Muscle of leg (tissue), 3 donors: ENCODE measurements at regions not wholly inside any gene's neighbourhood (a gene's known extent, or its start where the extent isn't known, plus 50 kb on each side); places are given as distances from the start of the nearest gene placed in this dataset.
A peak's percentile ranks its signal among the peaks of the same experiment; 100 is the strongest.

Experiments used
- DNase-seq: peaks from one replicate; pipeline ENCODE4 v3.0.0; 2013
- H3K27ac ChIP-seq: one replicate; pipeline ENCODE4 v1.5.1; 2013; ENCODE audit warnings: mild to moderate bottlenecking, low read length, control low read depth
- H3K27me3 ChIP-seq: one replicate; pipeline ENCODE4 v1.6.1; 2013; ENCODE audit warnings: low read length; ENCODE audit not compliant: control insufficient read depth, insufficient read depth
- H3K36me3 ChIP-seq: one replicate; pipeline ENCODE4 v1.6.1; 2013; ENCODE audit warnings: low read length; ENCODE audit not compliant: control insufficient read depth, insufficient read depth
- H3K4me1 ChIP-seq: one replicate; pipeline ENCODE4 v1.6.1; 2013; ENCODE audit warnings: low read length; ENCODE audit not compliant: control insufficient read depth, insufficient read depth
- H3K4me3 ChIP-seq: one replicate; pipeline ENCODE4 v1.5.1; 2013; ENCODE audit warnings: low read length, control low read depth
- H3K9me3 ChIP-seq: replicated peaks from 2 replicates; pipeline ENCODE4 v1.6.1; 2013; ENCODE audit warnings: low read depth, low read length; ENCODE audit not compliant: control insufficient read depth
- WGBS: methylation state at CpG from one replicate; pipeline ENCODE4 v1.1.5; 2013; ENCODE audit warnings: missing lambda C conversion rate; ENCODE audit not compliant: insufficient coverage; 5-methylcytosine and 5-hydroxymethylcytosine counted together

- WGBS, result no CpG with 5 or more reads among the region's 2 CpGs
- Histone ChIP-seq H3K4me1 (no peaks in the 10 kb centered on the region), H3K27ac (no peak overlapping the region), H3K36me3 (no peaks in the 10 kb centered on the region), H3K4me3 (no peak overlapping the region), H3K9me3 (no peaks in the 10 kb centered on the region), H3K27me3 (no peaks in the 10 kb centered on the region)
- DNase-seq, result no peak
These were observed 659.4 kb downstream of the RFPL4B start for GRCh38 chr6:113006494-113006893.

GRCh38 chr6:113009682-113010081 lies 662.6 kb downstream of the RFPL4B start:
- Histone ChIP-seq H3K36me3 (no peaks in the 10 kb centered on the region), H3K4me1 (no peaks in the 10 kb centered on the region), H3K27me3 (no peaks in the 10 kb centered on the region), H3K27ac (peak overlapping the region; percentile 23), H3K4me3 (no peak overlapping the region), H3K9me3 (no peaks in the 10 kb centered on the region)
- peak; percentile 82 for DNase-seq
- WGBS, result no CpG with 5 or more reads among the region's 1 CpG

GRCh38 chr6:113010196-113010989 lies 663.3 kb downstream of the RFPL4B start:
- no peaks in the 10 kb centered on the region for H3K27me3 ChIP-seq
- H3K4me1 ChIP-seq, result no peaks in the 10 kb centered on the region
- no peaks in the 10 kb centered on the region for H3K36me3 ChIP-seq
- H3K27ac ChIP-seq, result no peak overlapping the region
- no peak overlapping the region for H3K4me3 ChIP-seq
- H3K9me3 ChIP-seq, result no peaks in the 10 kb centered on the region
- WGBS, result no CpG with 5 or more reads among the region's 3 CpGs
- peak; percentile 62 for DNase-seq

GRCh38 chr6:113011389-113011788 lies 664.3 kb downstream of the RFPL4B start:
- Histone ChIP-seq H3K9me3 (no peaks in the 10 kb centered on the region), H3K27me3 (no peaks in the 10 kb centered on the region), H3K36me3 (no peaks in the 10 kb centered on the region), H3K4me1 (no peaks in the 10 kb centered on the region), H3K27ac (no peak overlapping the region), H3K4me3 (no peak overlapping the region)
- no peak for DNase-seq
- WGBS, result no CpG with 5 or more reads among the region's 1 CpG

- WGBS, result no CpG with 5 or more reads among the region's 5 CpGs
- H3K27ac ChIP-seq, result no peak overlapping the region
- no peak for DNase-seq
These were observed 664.7 kb downstream of the RFPL4B start for GRCh38 chr6:113011801-113012200.

GRCh38 chr6:113015249-113015648 lies 668.1 kb downstream of the RFPL4B start:
- Histone ChIP-seq H3K9me3 (no peaks in the 10 kb centered on the region), H3K27me3 (no peaks in the 10 kb centered on the region), H3K36me3 (no peaks in the 10 kb centered on the region), H3K27ac (no peak overlapping the region), H3K4me1 (peaks cover 2% of the 10 kb centered on the region), H3K4me3 (no peak overlapping the region)
- DNase-seq, result peak; percentile 81
- WGBS, result no CpG with 5 or more reads among the region's 8 CpGs

More at GRCh38 chr6:113011801-113012200, 664.7 kb downstream of the RFPL4B start:
- no peaks in the 10 kb centered on the region for H3K36me3 ChIP-seq
- H3K4me1 ChIP-seq, result no peaks in the 10 kb centered on the region
- no peak overlapping the region for H3K4me3 ChIP-seq
- no peaks in the 10 kb centered on the region for H3K27me3 ChIP-seq
- no peaks in the 10 kb centered on the region for H3K9me3 ChIP-seq

GRCh38 chr6:113017353-113017752 lies 670.2 kb downstream of the RFPL4B start:
- H3K36me3 ChIP-seq, result no peaks in the 10 kb centered on the region
- H3K4me1 ChIP-seq, result peaks cover 2% of the 10 kb centered on the region
- no peaks in the 10 kb centered on the region for H3K27me3 ChIP-seq
- WGBS, result no CpG with 5 or more reads among the region's 2 CpGs
- peak; percentile 52 for DNase-seq
- no peaks in the 10 kb centered on the region for H3K9me3 ChIP-seq
- no peak overlapping the region for H3K4me3 ChIP-seq
- H3K27ac ChIP-seq, result no peak overlapping the region

- peak; percentile 88 for DNase-seq
- peaks cover 2% of the 10 kb centered on the region for H3K4me1 ChIP-seq
- no peaks in the 10 kb centered on the region for H3K36me3 ChIP-seq
- WGBS, result 57% methylated on average over 1 of the region's 5 CpGs
- no peaks in the 10 kb centered on the region for H3K9me3 ChIP-seq
- no peak overlapping the region for H3K27ac ChIP-seq
- H3K4me3 ChIP-seq, result no peak overlapping the region
- no peaks in the 10 kb centered on the region for H3K27me3 ChIP-seq
These were observed 671.4 kb downstream of the RFPL4B start for GRCh38 chr6:113018351-113019151.

- Histone ChIP-seq H3K27ac (peak overlapping the region; percentile 43), H3K4me1 (peaks cover 2% of the 10 kb centered on the region), H3K9me3 (no peaks in the 10 kb centered on the region), H3K4me3 (no peak overlapping the region), H3K36me3 (no peaks in the 10 kb centered on the region), H3K27me3 (no peaks in the 10 kb centered on the region)
- WGBS, result no CpG with 5 or more reads among the region's 3 CpGs
- DNase-seq, result no peak
These were observed 672.0 kb downstream of the RFPL4B start for GRCh38 chr6:113019176-113019575.

GRCh38 chr6:113027780-113028179 lies 680.6 kb downstream of the RFPL4B start:
- Histone ChIP-seq H3K36me3 (no peaks in the 10 kb centered on the region), H3K4me3 (no peak overlapping the region), H3K4me1 (no peaks in the 10 kb centered on the region), H3K27me3 (no peaks in the 10 kb centered on the region), H3K27ac (no peak overlapping the region), H3K9me3 (no peaks in the 10 kb centered on the region)
- no peak for DNase-seq
- no CpG with 5 or more reads among the region's 1 CpG for WGBS
